Ishikawa (cell line): ENCODE measurements at regions not wholly inside any gene's neighbourhood (a gene's known extent, or its start where the extent isn't known, plus 50 kb on each side); places are given as distances from the start of the nearest gene placed in this dataset.

Experiments used
- EP300 ChIP-seq: IDR thresholded peaks from 2 replicates; pipeline ENCODE4 v1.6.1; 2012; ENCODE audit warnings: borderline replicate concordance
- MAX ChIP-seq: IDR thresholded peaks from 2 replicates; pipeline ENCODE4 v1.6.1; 2012
- NFIC ChIP-seq: IDR thresholded peaks from 2 replicates; pipeline ENCODE4 v1.6.1; 2012
- RAD21 ChIP-seq: IDR thresholded peaks from 2 replicates; pipeline ENCODE4 v1.6.1; 2012; ENCODE audit warnings: low read depth
- TEAD4 ChIP-seq: IDR thresholded peaks from 2 replicates; pipeline ENCODE4 v1.6.1; 2012
- YY1 ChIP-seq: IDR thresholded peaks from 2 replicates; pipeline ENCODE4 v1.6.1; 2012; ENCODE audit warnings: low read depth
- ZBTB7A ChIP-seq: IDR thresholded peaks from 2 replicates; pipeline ENCODE4 v1.6.1; 2012; ENCODE audit warnings: low read depth
- TF ChIP-seq, protein P1 (sequence below): IDR thresholded peaks from 2 replicates; pipeline ENCODE4 v1.6.1; 2012; ENCODE audit warnings: low read depth, mild to moderate bottlenecking

DNA sequence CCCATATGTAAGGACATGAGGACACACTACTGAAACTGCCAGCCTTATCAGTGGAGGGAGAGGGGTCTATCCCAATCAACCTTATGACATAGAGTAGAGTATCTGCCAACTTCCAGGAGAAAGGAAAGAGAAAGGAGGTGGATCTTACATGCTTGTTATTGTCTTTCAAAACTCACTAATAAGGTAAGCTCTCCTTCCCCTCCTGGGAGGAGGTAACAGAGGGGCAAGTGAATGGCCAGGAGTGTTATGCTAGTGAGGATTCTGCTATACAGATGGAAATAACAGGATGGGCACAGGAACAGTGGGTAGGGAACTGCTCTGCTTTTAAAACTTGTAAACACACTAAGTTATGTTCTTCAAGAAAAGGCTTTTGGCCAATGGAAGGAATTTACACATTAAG is 1020.1 kb downstream of the TDRD15 start:
- no peak for TF ChIP-seq RAD21
- TF ChIP-seq NFIC, result no peak
- TF ChIP-seq, protein P1, sequence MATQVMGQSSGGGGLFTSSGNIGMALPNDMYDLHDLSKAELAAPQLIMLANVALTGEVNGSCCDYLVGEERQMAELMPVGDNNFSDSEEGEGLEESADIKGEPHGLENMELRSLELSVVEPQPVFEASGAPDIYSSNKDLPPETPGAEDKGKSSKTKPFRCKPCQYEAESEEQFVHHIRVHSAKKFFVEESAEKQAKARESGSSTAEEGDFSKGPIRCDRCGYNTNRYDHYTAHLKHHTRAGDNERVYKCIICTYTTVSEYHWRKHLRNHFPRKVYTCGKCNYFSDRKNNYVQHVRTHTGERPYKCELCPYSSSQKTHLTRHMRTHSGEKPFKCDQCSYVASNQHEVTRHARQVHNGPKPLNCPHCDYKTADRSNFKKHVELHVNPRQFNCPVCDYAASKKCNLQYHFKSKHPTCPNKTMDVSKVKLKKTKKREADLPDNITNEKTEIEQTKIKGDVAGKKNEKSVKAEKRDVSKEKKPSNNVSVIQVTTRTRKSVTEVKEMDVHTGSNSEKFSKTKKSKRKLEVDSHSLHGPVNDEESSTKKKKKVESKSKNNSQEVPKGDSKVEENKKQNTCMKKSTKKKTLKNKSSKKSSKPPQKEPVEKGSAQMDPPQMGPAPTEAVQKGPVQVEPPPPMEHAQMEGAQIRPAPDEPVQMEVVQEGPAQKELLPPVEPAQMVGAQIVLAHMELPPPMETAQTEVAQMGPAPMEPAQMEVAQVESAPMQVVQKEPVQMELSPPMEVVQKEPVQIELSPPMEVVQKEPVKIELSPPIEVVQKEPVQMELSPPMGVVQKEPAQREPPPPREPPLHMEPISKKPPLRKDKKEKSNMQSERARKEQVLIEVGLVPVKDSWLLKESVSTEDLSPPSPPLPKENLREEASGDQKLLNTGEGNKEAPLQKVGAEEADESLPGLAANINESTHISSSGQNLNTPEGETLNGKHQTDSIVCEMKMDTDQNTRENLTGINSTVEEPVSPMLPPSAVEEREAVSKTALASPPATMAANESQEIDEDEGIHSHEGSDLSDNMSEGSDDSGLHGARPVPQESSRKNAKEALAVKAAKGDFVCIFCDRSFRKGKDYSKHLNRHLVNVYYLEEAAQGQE, result no peak
- no peak for TF ChIP-seq MAX
- no peak for TF ChIP-seq EP300
- no peak for TF ChIP-seq ZBTB7A
- TF ChIP-seq YY1, result no peak
- no peak for TF ChIP-seq TEAD4
